Lower leg skin (tissue), 4 donors: ENCODE measurements at regions not wholly inside any gene's neighbourhood (a gene's known extent, or its start where the extent isn't known, plus 50 kb on each side); places are given as distances from the start of the nearest gene placed in this dataset.

Source experiments
- DNase-seq, 2 donors: peaks; one replicate each; pipeline ENCODE4 v3.0.0-alpha.2; 2019; ENCODE audit warnings: low spot score in 2 of 2
- H3K4me3 ChIP-seq: fragments of 200-600 bp; sonication (generic); 2 replicates; pipeline ENCODE4 v1.5.1; 2017; ENCODE audit warnings: mild to moderate bottlenecking, low read depth; ENCODE audit not compliant: poor library complexity, severe bottlenecking
- POLR2A ChIP-seq, 2 donors: fragments of 450-650 bp; IDR thresholded peaks; one replicate each; pipeline ENCODE4 v1.6.1; 2016 to 2017; ENCODE audit warnings: antibody characterized with exemption in 2 of 2, mild to moderate bottlenecking in 1 of 2, moderate library complexity in 1 of 2
- WGBS, 2 donors: methylation state at CpG; one replicate each; pipeline ENCODE4 v1.1.5; 2018; 5-methylcytosine and 5-hydroxymethylcytosine counted together
- intact Hi-C: fragments of 100-400 bp; cut with DNase I; formaldehyde crosslinking; loops from one replicate; pipeline ENCODE4 v1.15.0; 2023; ENCODE audit warnings: low total_unique reads
- TF ChIP-seq, protein P1 (sequence below), 3 donors: fragments of 450-650 bp; IDR thresholded peaks; one replicate each; pipeline ENCODE4 v1.5.1; 2016; ENCODE audit warnings: antibody characterized with exemption in 3 of 3, mild to moderate bottlenecking in 3 of 3, moderate library complexity in 2 of 3

DNA sequence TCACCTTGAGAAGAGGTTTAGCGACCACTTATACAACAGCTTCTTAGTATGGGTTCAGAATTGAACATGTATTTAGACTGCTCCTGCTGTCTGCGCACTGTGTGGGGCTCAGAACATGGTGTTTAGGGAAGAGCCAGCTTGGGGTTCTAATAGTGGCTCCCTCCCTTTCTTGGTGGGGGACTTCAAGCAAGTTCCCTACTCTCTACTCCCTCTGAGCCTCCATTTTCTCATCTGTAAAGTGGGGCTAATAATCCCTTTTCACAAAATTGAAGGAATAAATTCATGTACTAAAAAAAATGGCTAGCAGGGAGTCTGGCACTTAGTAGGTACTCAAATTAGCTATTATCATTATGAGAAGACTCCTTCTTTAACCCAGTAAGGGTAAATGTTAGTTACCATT lies 97.5 kb upstream of the SPATA12 start:
- no peak overlapping the region for H3K4me3 ChIP-seq
- DNase-seq, result no peak
- intact Hi-C loops, result loop anchor here (5.0 kb wide), 1 partner anchor 1349 kb away; no protein-coding TSS in a partner anchor
- TF ChIP-seq, protein P1, sequence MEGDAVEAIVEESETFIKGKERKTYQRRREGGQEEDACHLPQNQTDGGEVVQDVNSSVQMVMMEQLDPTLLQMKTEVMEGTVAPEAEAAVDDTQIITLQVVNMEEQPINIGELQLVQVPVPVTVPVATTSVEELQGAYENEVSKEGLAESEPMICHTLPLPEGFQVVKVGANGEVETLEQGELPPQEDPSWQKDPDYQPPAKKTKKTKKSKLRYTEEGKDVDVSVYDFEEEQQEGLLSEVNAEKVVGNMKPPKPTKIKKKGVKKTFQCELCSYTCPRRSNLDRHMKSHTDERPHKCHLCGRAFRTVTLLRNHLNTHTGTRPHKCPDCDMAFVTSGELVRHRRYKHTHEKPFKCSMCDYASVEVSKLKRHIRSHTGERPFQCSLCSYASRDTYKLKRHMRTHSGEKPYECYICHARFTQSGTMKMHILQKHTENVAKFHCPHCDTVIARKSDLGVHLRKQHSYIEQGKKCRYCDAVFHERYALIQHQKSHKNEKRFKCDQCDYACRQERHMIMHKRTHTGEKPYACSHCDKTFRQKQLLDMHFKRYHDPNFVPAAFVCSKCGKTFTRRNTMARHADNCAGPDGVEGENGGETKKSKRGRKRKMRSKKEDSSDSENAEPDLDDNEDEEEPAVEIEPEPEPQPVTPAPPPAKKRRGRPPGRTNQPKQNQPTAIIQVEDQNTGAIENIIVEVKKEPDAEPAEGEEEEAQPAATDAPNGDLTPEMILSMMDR (IDR thresholded peaks at IDR 0.05), result no peak
- no peak for TF ChIP-seq POLR2A (IDR thresholded peaks at IDR 0.05)
- WGBS, 2 donors, result 92 to 95% methylated on average over 2 of the region's 2 CpGs

DNA sequence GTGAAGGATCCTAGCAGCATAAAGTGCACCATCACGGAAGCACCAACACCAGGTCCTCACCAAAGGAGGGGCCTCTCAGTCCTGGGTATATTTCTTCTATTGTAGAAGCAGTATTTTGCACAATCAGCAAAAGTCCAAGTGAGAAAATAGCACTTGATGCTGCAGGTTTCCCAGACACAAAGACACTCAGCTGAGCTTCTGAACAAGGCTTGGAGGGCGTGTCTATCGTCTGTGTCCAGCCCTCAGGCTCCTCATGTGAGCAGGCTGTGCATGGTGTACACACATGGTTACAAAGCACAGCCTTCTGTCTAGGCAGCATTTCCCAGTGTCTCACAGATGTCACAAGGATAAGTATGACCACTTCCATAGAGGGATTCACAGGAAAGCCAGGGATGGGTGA lies 98.3 kb upstream of the SPATA12 start:
- intact Hi-C loops, result loop anchor here (5.0 kb wide), 1 partner anchor 1350 kb away; no protein-coding TSS in a partner anchor
- WGBS, 2 donors, result 60 to 73% methylated on average over 3 of the region's 3 CpGs
- no peak for DNase-seq
- H3K4me3 ChIP-seq, result no peak overlapping the region
- TF ChIP-seq, protein P1 (IDR thresholded peaks at IDR 0.05), result no peak
- TF ChIP-seq POLR2A (IDR thresholded peaks at IDR 0.05), result no peak

DNA sequence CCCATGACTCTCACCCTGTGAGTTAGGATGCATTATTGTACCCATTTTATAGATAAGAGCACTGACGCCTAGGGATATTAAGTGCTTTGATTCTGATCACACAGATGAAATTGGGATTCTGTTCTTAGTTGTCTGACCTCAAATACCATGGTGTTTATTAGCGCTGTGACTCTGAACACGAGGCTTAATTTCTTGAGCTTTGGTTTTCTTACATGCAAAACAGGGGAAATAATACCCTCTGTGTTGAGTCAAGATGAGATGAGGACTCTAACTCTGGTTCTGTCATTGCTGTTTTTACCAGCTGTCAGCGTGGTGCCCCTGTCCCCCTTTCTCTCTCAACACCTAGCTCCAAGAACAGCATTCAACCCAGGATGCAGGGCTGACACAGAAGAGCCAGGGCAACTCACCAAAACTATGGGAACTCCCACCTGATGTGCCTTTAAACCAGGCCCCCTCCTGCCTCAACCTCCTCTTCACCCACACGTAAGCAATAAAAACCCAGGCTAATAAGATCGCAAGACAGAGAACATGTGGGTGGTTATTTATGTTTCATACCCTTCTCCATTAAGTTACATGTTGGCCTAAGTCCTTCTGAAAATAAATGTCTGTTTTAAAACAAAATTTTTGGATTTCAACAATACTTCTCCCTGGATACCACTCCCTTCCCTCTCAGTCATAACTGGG lies 100.1 kb upstream of the SPATA12 start:
- intact Hi-C loops, result loop anchor here (5.0 kb wide), 1 partner anchor 1352 kb away; no protein-coding TSS in a partner anchor
- no peak for TF ChIP-seq POLR2A (IDR thresholded peaks at IDR 0.05)
- TF ChIP-seq, protein P1 (IDR thresholded peaks at IDR 0.05), result no peak
- 89 to 90% methylated on average over 6 of the region's 6 CpGs for WGBS, 2 donors
- DNase-seq, result no peak
- no peak overlapping the region for H3K4me3 ChIP-seq

DNA sequence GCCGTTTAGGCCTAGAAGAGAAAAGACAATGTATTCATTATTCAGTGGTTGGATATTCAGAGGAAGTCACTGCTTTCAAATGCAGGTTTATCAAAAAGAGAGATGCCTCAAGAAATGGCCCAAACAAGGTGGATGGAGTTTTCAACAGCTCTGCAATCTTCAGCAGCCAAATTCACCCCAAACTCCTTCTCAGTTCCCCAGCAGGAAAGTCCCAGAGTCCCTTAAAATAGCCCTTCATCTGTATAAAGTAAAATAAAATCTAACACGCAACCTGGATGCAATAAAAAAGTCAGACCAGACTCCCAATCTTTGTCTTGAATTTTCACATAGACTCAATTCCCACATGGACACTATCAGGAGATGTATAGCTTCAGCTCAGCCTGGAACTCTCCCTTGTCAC lies 101.6 kb upstream of the SPATA12 start:
- H3K4me3 ChIP-seq, result no peak overlapping the region
- TF ChIP-seq, protein P1 (IDR thresholded peaks at IDR 0.05), result no peak
- no peak for TF ChIP-seq POLR2A (IDR thresholded peaks at IDR 0.05)
- no peak for DNase-seq
- 93 to 96% methylated on average over 2 of the region's 2 CpGs for WGBS, 2 donors
- intact Hi-C loops, result no loop called here

DNA sequence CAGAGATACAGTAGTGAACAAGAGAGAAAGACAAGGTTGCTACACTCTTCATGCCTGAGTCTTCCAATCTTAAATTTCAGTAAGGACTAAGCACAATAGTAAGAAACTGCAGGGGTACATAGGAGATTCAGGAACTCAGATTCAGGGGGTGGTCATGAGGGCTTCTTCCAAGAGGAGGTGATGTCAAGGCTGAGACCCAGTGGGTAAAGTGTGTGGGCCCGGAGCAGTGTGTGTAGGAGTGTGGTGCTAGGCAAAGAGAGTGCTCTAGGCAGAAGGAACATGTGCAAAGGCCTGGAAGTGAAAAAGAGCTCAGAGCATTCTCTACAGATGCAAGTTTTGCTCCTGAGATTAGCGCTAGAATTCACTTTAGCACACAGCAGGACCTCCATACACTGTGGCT lies 102.9 kb upstream of the SPATA12 start:
- intact Hi-C loops, result no loop called here
- no peak for DNase-seq
- no peak overlapping the region for H3K4me3 ChIP-seq
- 98% methylated on average over 2 of the region's 2 CpGs for WGBS, 2 donors
- no peak for TF ChIP-seq POLR2A (IDR thresholded peaks at IDR 0.05)
- TF ChIP-seq, protein P1 (IDR thresholded peaks at IDR 0.05), result no peak

DNA sequence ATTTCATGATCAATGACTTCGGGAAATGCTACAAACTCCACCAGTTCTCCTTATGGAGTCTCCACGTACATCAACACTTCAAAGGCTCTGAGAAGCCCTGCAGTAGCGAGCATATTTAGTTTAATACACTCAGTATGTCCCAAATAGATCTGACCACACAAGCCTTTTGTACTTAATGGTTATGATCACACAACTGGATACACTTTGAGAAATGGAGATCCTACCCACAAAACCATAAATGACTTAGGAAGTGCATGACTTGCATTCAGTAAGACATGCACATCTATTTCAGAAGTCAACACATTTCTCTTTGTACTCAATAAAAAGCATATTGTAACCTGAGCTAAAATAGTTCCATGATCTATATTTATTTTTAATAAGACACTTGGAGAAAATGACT lies 103.6 kb upstream of the SPATA12 start:
- 95% methylated on average over 3 of the region's 3 CpGs for WGBS, 2 donors
- no peak overlapping the region for H3K4me3 ChIP-seq
- TF ChIP-seq, protein P1 (IDR thresholded peaks at IDR 0.05), result no peak
- no peak for TF ChIP-seq POLR2A (IDR thresholded peaks at IDR 0.05)
- DNase-seq, result no peak
- intact Hi-C loops, result no loop called here
